HepG2 (cell line): ENCODE measurements at regions not wholly inside any gene's neighbourhood (a gene's known extent, or its start where the extent isn't known, plus 50 kb on each side); places are given as distances from the start of the nearest gene placed in this dataset.

Experiments
- ATAC-seq: fragments of 200-7000 bp; cut with Tn5 transposase; 3 replicates; pipeline ENCODE4 v1.9.1; 2020; ENCODE audit warnings: mild to moderate bottlenecking, moderate library complexity
- BruUV-seq: library from RNA; stranded (reverse); fragments of 400-500 nt; replicated peaks from 2 replicates; lab custom pipeline; 2021; lab: Mats Ljungman, UMichigan
- CTCF ChIA-PET: fragments of 300-600 bp; formaldehyde crosslinking; extraction: SDS; loops from one replicate; lab custom pipeline; 2021; ENCODE audit warnings: low total read pairs, inconsistent platforms, low intra/inter-chr PET ratio; lab: Yijun Ruan, JAX
- POLR2A ChIA-PET: fragments of 350-600 bp; sonication (Branson Sonifier 250); formaldehyde crosslinking; loops from one replicate; lab custom pipeline; 2020; ENCODE audit warnings: antibody characterized with exemption, inconsistent platforms; lab: Yijun Ruan, JAX
- DNase-seq: peaks from one replicate; pipeline ENCODE4 v3.0.0-alpha.2; 2015; ENCODE audit warnings: low spot score
- FAIRE-seq: peaks from 3 replicates; lab custom pipeline; 2011; peaks lifted over from hg19 to GRCh38; lab: Jason Lieb, UNC
- H2AFZ ChIP-seq: one replicate; pipeline ENCODE4 v1.6.1; 2011; ENCODE audit warnings: low read length, inconsistent platforms
- H3K27ac ChIP-seq: fragments of 300-600 bp; 3 replicates; pipeline ENCODE4 v1.8.0; 2011; ENCODE audit warnings: mixed run types, mild to moderate bottlenecking, mixed read lengths, low read length, inconsistent platforms; ENCODE audit not compliant: insufficient read depth; ENCODE audit errors: extremely low read length
- H3K27me3 ChIP-seq, 2 experiments: fragments of 200-600 bp in 1 of 2; 2 replicates in 1 of 2; 3 replicates in 1 of 2; pipeline versions ENCODE4 v1.6.0 to v1.8.0; 2011; ENCODE audit warnings: low read length in 2 of 2, mild to moderate bottlenecking in 2 of 2, moderate library complexity in 2 of 2, inconsistent platforms in 1 of 2; ENCODE audit not compliant: insufficient read depth in 2 of 2, control insufficient read depth in 1 of 2
- H3K36me3 ChIP-seq, 2 experiments: fragments of 200-600 bp in 1 of 2; replicated peaks in 1 of 2; 2 replicates in 1 of 2; 3 replicates in 1 of 2; pipeline versions ENCODE4 v1.5.1 to v1.8.0; 2011; ENCODE audit warnings: low read length in 2 of 2, inconsistent platforms in 1 of 2; ENCODE audit not compliant: insufficient read depth in 2 of 2, control insufficient read depth in 1 of 2
- H3K4me1 ChIP-seq: 2 replicates; pipeline ENCODE4 v1.5.1; 2012; ENCODE audit warnings: low read length, inconsistent platforms; ENCODE audit not compliant: insufficient read depth
- H3K4me2 ChIP-seq: 2 replicates; pipeline ENCODE4 v1.6.0; 2011; ENCODE audit warnings: low read depth, low read length, inconsistent platforms
- H3K4me3 ChIP-seq, 3 experiments: fragments of 200-600 bp in 1 of 3; sonication (generic), shearing (Covaris generic) in 1 of 3; replicated peaks in 1 of 3; 2 replicates each; pipeline ENCODE4 v1.5.1; 2011 to 2016; ENCODE audit warnings: low read length in 3 of 3, inconsistent platforms in 2 of 3, low read depth in 2 of 3, mild to moderate bottlenecking in 2 of 3, control low read depth in 1 of 3, mixed read lengths in 1 of 3; ENCODE audit not compliant: insufficient read depth in 1 of 3
- H3K79me2 ChIP-seq: one replicate; pipeline ENCODE4 v1.6.1; 2011; ENCODE audit warnings: low read length, inconsistent platforms; ENCODE audit not compliant: insufficient read depth
- H3K9ac ChIP-seq: 2 replicates; pipeline ENCODE4 v1.6.0; 2011; ENCODE audit warnings: mild to moderate bottlenecking, low read depth, low read length, inconsistent platforms; ENCODE audit not compliant: insufficient read depth
- H3K9me3 ChIP-seq: 2 replicates; pipeline ENCODE4 v1.5.1; 2012; ENCODE audit warnings: mild to moderate bottlenecking, low read length
- H4K20me1 ChIP-seq: 2 replicates; pipeline ENCODE4 v1.6.0; 2011; ENCODE audit warnings: inconsistent platforms, mild to moderate bottlenecking, low read length, moderate library complexity; ENCODE audit not compliant: insufficient read depth
- KDM1A ChIP-seq: IDR thresholded peaks from 2 replicates; pipeline ENCODE4 v1.6.1; 2016; ENCODE audit warnings: missing compliant biosample characterization
- KMT2B ChIP-seq: IDR thresholded peaks from 2 replicates; pipeline ENCODE4 v1.6.1; 2016; ENCODE audit warnings: missing genetic modification reagents, missing compliant biosample characterization
- MAFF ChIP-seq: IDR thresholded peaks from 2 replicates; pipeline ENCODE4 v1.6.1; 2011; ENCODE audit warnings: low read depth, low read length, improper control_type of control experiment
- MAFG ChIP-seq: sonication (generic); formaldehyde crosslinking; IDR thresholded peaks from 2 replicates; pipeline ENCODE4 v1.5.1; 2020; ENCODE audit warnings: mild to moderate bottlenecking, missing genetic modification reagents
- MXD4 ChIP-seq: IDR thresholded peaks from 2 replicates; pipeline ENCODE4 v1.6.1; 2016; ENCODE audit warnings: mild to moderate bottlenecking, missing biosample characterization, missing genetic modification reagents
- NFYC ChIP-seq: IDR thresholded peaks from 2 replicates; pipeline ENCODE4 v1.6.1; 2016; ENCODE audit warnings: missing genetic modification reagents, missing compliant biosample characterization
- POGZ ChIP-seq: sonication (generic); formaldehyde crosslinking; IDR thresholded peaks from 2 replicates; pipeline ENCODE4 v1.4.0; 2020; ENCODE audit warnings: mild to moderate bottlenecking, missing genetic modification reagents
- POLR2A ChIP-seq, 2 experiments: IDR thresholded peaks; 2 replicates each; pipeline ENCODE4 v1.6.1; 2011; ENCODE audit warnings: low read depth in 2 of 2, low read length in 2 of 2, mild to moderate bottlenecking in 1 of 2, moderate library complexity in 1 of 2; ENCODE audit not compliant: insufficient read depth in 1 of 2
- RELA ChIP-seq: sonication (generic); formaldehyde crosslinking; IDR thresholded peaks from 2 replicates; pipeline ENCODE4 v1.4.0; 2020; ENCODE audit warnings: missing genetic modification reagents
- ZBTB3 ChIP-seq: sonication (generic); formaldehyde crosslinking; IDR thresholded peaks from 2 replicates; pipeline ENCODE4 v1.4.0; 2020; ENCODE audit warnings: low read depth, mild to moderate bottlenecking, moderate library complexity, missing genetic modification reagents, borderline replicate concordance
- ZFAT ChIP-seq: sonication (generic); formaldehyde crosslinking; conservative IDR thresholded peaks from 2 replicates; pipeline ENCODE4 v1.8.1; 2023; ENCODE audit warnings: missing genetic modification reagents, inconsistent platforms
- WGBS: methylation state at CpG from one replicate; pipeline ENCODE4 v1.1.6; 2017; ENCODE audit warnings: low lambda C conversion rate; 5-methylcytosine and 5-hydroxymethylcytosine counted together
- in situ Hi-C: cut with HindIII; loops from 2 replicates; pipeline ENCODE4 v1.10.0; 2017; ENCODE audit warnings: low pct_unique_long_range_greater_than_20kb; ENCODE audit not compliant: extremely low pct_ligation_motif_present
- intact Hi-C: fragments of 100-400 bp; cut with micrococcal nuclease; formaldehyde crosslinking; loops from one replicate; pipeline ENCODE4 v1.10.0; 2022; ENCODE audit not compliant: unreplicated experiment
- TF ChIP-seq, protein P1 (sequence below): sonication (generic); formaldehyde crosslinking; IDR thresholded peaks from 2 replicates; pipeline ENCODE4 v1.8.0; 2023; ENCODE audit warnings: mild to moderate bottlenecking, missing genetic modification reagents

- no peaks in the 10 kb centered on the region for H3K36me3 ChIP-seq
- H2AFZ ChIP-seq, result no peak overlapping the region
- 15% methylated on average over 2 of the region's 2 CpGs for WGBS
- FAIRE-seq (no peak), DNase-seq (no peak), ATAC-seq (no peak)
- no peak overlapping the region for H3K9ac ChIP-seq
- no peak overlapping the region for H3K4me3 ChIP-seq
- no peak overlapping the region for H3K27ac ChIP-seq
- H3K4me2 ChIP-seq, result no peak overlapping the region
- peaks cover 0 to 14% of the 10 kb centered on the region in 2 experiments; a peak in 1 of 5 replicates for H3K27me3 ChIP-seq
- H3K4me1 ChIP-seq, result peaks cover 27% of the 10 kb centered on the region
- CTCF ChIA-PET, result no interaction called here
- in situ Hi-C loops, result no loop called here
- H3K79me2 ChIP-seq, result no peaks in the 10 kb centered on the region
- peaks cover 8% of the 10 kb centered on the region for H3K9me3 ChIP-seq
- BruUV-seq, result no TSS peak
- H4K20me1 ChIP-seq, result no peaks in the 10 kb centered on the region
- TF ChIP-seq, protein P1, sequence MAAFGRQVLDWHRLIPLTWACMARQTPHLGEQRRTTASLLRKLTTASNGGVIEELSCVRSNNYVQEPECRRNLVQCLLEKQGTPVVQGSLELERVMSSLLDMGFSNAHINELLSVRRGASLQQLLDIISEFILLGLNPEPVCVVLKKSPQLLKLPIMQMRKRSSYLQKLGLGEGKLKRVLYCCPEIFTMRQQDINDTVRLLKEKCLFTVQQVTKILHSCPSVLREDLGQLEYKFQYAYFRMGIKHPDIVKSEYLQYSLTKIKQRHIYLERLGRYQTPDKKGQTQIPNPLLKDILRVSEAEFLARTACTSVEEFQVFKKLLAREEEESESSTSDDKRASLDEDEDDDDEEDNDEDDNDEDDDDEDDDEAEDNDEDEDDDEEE (CRISPR knock-in tag), result no peak
- TF ChIP-seq POLR2A (IDR thresholded peaks at IDR 0.05; ENCODE audit: insufficient read depth in 1 of 2, low read depth in 2 of 2, low read length in 2 of 2), result no peak
- TF ChIP-seq ZBTB3 (CRISPR knock-in tag), result no peak
- TF ChIP-seq KMT2B (CRISPR knock-in tag), result no peak
- TF ChIP-seq POGZ (CRISPR knock-in tag), result no peak
- no peak for TF ChIP-seq RELA (CRISPR knock-in tag)
- no peak for TF ChIP-seq KDM1A (CRISPR knock-in tag)
- no peak for TF ChIP-seq MXD4 (CRISPR knock-in tag)
- no peak for TF ChIP-seq NFYC
- TF ChIP-seq MAFF, result no peak
- TF ChIP-seq MAFG (CRISPR knock-in tag), result no peak
- no peak for TF ChIP-seq ZFAT
- intact Hi-C loops, result no loop called here
- POLR2A ChIA-PET, result no interaction called here
Measured at GRCh38 chr12:115511305-115511704, 766.2 kb downstream of the MED13L start.
